ENCODE measurements at regions not wholly inside any gene's neighbourhood (a gene's known extent, or its start where the extent isn't known, plus 50 kb on each side); places are given as distances from the start of the nearest gene placed in this dataset.

GRCh38 chr5:71782771-71783770, 64.0 kb downstream of the CARTPT start:
- TF ChIP-seq CTCF (IDR thresholded peaks at IDR 0.05) (peak; percentile 70 to 79 (median 76)), POLR2A (IDR thresholded peaks at IDR 0.05) (no peak)
